ENCODE measurements at regions not wholly inside any gene's neighbourhood (a gene's known extent, or its start where the extent isn't known, plus 50 kb on each side); places are given as distances from the start of the nearest gene placed in this dataset.

DNA sequence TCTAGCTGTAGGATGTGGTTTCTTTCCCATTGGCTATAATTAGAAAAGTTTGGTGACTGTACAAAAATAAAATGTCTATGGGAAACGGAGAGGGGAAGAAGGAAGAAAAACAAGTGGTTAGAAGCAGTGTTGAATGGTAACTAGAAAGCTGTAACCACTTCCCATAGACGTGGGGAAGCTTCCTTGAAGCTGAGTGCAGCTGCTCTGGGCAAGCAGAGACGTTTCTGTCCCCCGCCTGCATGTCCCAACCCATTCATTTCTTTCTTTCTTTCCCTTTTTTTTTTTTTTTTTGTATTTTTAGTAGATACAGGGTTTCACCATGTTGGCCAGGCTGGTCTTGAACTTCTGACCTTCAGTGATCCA, 367.8 kb upstream of the HS6ST1 start:
- Histone ChIP-seq H3K9me3 (replicated peaks; ENCODE audit: control insufficient read depth, insufficient read depth, low read length) (no peaks in the 10 kb centered on the region), H2AFZ (ENCODE audit: low read depth, low read length) (no peak overlapping the region), H3K9ac (replicated peaks; ENCODE audit: extremely low read depth, insufficient read depth, low read length) (no peak overlapping the region), H3K4me3 (replicated peaks in 1 of 3; ENCODE audit: insufficient read depth in 1 of 3, low read depth in 1 of 3, low read length in 3 of 3) (no peak overlapping the region), H3K4me1 (ENCODE audit: control insufficient read depth, extremely low read depth, insufficient read depth, low read length) (no peaks in the 10 kb centered on the region), H3K9me1 (replicated peaks; ENCODE audit: control insufficient read depth, extremely low read depth, insufficient read depth, low read length) (no peaks in the 10 kb centered on the region), H3K27ac (ENCODE audit: insufficient read depth, low read depth, low read length) (no peak overlapping the region), H3K4me2 (ENCODE audit: insufficient read depth, low read length) (no peak overlapping the region), H3K79me2 (ENCODE audit: control insufficient read depth, insufficient read depth, low read length) (no peaks in the 10 kb centered on the region), H4K20me1 (replicated peaks; ENCODE audit: control insufficient read depth, extremely low read depth, insufficient read depth, low read length) (no peaks in the 10 kb centered on the region), H3K27me3 (ENCODE audit: control insufficient read depth in 2 of 2, insufficient read depth in 2 of 2, low read length in 2 of 2) (no peaks in the 10 kb centered on the region), H3K36me3 (ENCODE audit: control insufficient read depth in 2 of 2, extremely low read depth in 1 of 2, insufficient read depth in 2 of 2, low read length in 2 of 2) (no peaks in the 10 kb centered on the region)
- CTCF ChIA-PET = no interaction called here
- DNase-seq (ENCODE audit: low read depth, low spot score) (no peak), FAIRE-seq (no peak)
- TF ChIP-seq EZH2 (IDR thresholded peaks at IDR 0.05; ENCODE audit: borderline replicate concordance, low read depth, low read length, severe bottlenecking) (no peak), GATA2 (IDR thresholded peaks at IDR 0.05; ENCODE audit: insufficient read depth, insufficient read length, low read depth, low read length) (no peak)
- intact Hi-C loops (cut with micrococcal nuclease) = no loop called here
- dilution Hi-C loops (cut with MboI; ENCODE audit: extremely low pct_ligation_motif_present, low sequenced_read_pairs) = no loop called here
- BruUV-seq (replicated peaks) = no TSS peak
- POLR2A ChIA-PET = no interaction called here

DNA sequence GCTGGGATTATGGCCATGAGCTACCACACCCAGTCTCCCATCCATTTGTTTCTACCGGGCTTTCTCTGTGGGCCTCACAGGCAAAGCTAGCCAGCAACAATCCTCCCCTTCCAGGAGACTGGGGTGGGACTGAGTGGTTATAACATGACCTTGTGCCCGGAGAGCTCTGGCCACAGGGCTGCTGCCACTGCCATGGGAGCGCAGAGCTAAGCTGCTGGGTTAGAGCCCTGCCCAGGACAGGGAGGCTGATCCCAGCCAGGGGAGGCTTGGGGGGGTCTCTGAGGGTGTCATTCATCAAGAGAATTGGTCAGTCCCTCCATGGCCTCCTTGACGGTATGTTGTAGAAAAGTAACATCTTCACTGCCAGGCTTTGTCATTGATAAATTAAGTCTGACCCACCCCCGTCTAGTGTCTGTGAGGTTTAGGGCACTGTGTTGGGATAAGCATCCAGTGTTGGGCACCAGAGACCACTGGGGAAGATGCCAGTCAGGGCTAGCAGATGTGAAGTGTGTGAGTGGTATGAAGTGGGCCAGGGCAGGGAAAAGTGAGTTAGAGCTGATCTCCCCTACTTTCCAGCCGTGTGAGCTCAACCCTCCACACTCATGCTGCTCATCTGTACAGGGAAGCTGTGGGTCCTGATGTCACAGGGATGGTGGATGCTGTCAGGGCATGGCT, 368.4 kb upstream of the HS6ST1 start:
- Histone ChIP-seq H3K4me2 (ENCODE audit: insufficient read depth, low read length) (no peak overlapping the region), H3K9me3 (replicated peaks; ENCODE audit: control insufficient read depth, insufficient read depth, low read length) (no peaks in the 10 kb centered on the region), H2AFZ (ENCODE audit: low read depth, low read length) (no peak overlapping the region), H3K9ac (replicated peaks; ENCODE audit: extremely low read depth, insufficient read depth, low read length) (no peak overlapping the region), H3K4me1 (ENCODE audit: control insufficient read depth, extremely low read depth, insufficient read depth, low read length) (no peaks in the 10 kb centered on the region), H3K36me3 (ENCODE audit: control insufficient read depth in 2 of 2, extremely low read depth in 1 of 2, insufficient read depth in 2 of 2, low read length in 2 of 2) (no peaks in the 10 kb centered on the region), H3K4me3 (replicated peaks in 1 of 3; ENCODE audit: insufficient read depth in 1 of 3, low read depth in 1 of 3, low read length in 3 of 3) (no peak overlapping the region), H3K79me2 (ENCODE audit: control insufficient read depth, insufficient read depth, low read length) (no peaks in the 10 kb centered on the region), H4K20me1 (replicated peaks; ENCODE audit: control insufficient read depth, extremely low read depth, insufficient read depth, low read length) (no peaks in the 10 kb centered on the region), H3K9me1 (replicated peaks; ENCODE audit: control insufficient read depth, extremely low read depth, insufficient read depth, low read length) (no peaks in the 10 kb centered on the region), H3K27me3 (ENCODE audit: control insufficient read depth in 2 of 2, insufficient read depth in 2 of 2, low read length in 2 of 2) (no peaks in the 10 kb centered on the region), H3K27ac (ENCODE audit: insufficient read depth, low read depth, low read length) (no peak overlapping the region)
- dilution Hi-C loops (cut with MboI; ENCODE audit: extremely low pct_ligation_motif_present, low sequenced_read_pairs) = no loop called here
- FAIRE-seq (no peak), DNase-seq (ENCODE audit: low read depth, low spot score) (no peak)
- BruUV-seq (replicated peaks) = no TSS peak
- TF ChIP-seq, protein P1, sequence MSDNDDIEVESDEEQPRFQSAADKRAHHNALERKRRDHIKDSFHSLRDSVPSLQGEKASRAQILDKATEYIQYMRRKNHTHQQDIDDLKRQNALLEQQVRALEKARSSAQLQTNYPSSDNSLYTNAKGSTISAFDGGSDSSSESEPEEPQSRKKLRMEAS (IDR thresholded peaks at IDR 0.05; ENCODE audit: insufficient read depth, insufficient read length) = no peak
- no peak for TF ChIP-seq POLR2A (IDR thresholded peaks at IDR 0.05; ENCODE audit: low read depth, low read length)
- TF ChIP-seq GATA2 (IDR thresholded peaks at IDR 0.05; ENCODE audit: insufficient read depth, insufficient read length, low read depth, low read length) = no peak
- no peak for TF ChIP-seq POLR2AphosphoS5 (IDR thresholded peaks at IDR 0.05; ENCODE audit: insufficient read depth, low read depth, low read length)
- TF ChIP-seq FOS (IDR thresholded peaks at IDR 0.05; ENCODE audit: borderline replicate concordance, insufficient read depth, low read length) = no peak
- no peak for TF ChIP-seq MYC (IDR thresholded peaks at IDR 0.05; ENCODE audit: low read depth, low read length)
- TF ChIP-seq, protein P2, sequence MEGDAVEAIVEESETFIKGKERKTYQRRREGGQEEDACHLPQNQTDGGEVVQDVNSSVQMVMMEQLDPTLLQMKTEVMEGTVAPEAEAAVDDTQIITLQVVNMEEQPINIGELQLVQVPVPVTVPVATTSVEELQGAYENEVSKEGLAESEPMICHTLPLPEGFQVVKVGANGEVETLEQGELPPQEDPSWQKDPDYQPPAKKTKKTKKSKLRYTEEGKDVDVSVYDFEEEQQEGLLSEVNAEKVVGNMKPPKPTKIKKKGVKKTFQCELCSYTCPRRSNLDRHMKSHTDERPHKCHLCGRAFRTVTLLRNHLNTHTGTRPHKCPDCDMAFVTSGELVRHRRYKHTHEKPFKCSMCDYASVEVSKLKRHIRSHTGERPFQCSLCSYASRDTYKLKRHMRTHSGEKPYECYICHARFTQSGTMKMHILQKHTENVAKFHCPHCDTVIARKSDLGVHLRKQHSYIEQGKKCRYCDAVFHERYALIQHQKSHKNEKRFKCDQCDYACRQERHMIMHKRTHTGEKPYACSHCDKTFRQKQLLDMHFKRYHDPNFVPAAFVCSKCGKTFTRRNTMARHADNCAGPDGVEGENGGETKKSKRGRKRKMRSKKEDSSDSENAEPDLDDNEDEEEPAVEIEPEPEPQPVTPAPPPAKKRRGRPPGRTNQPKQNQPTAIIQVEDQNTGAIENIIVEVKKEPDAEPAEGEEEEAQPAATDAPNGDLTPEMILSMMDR (IDR thresholded peaks at IDR 0.05; ENCODE audit: extremely low read depth in 1 of 2, insufficient read depth in 1 of 2, low read depth in 1 of 2, low read length in 2 of 2) = no peak
- TF ChIP-seq EZH2 (IDR thresholded peaks at IDR 0.05; ENCODE audit: borderline replicate concordance, low read depth, low read length, severe bottlenecking) = no peak
- no peak for TF ChIP-seq JUN (IDR thresholded peaks at IDR 0.05; ENCODE audit: borderline replicate concordance, insufficient read depth, insufficient read length, low read depth)
- intact Hi-C loops (cut with micrococcal nuclease) = no loop called here
- CTCF ChIA-PET = no interaction called here
- POLR2A ChIA-PET = no interaction called here
